NOMO-1 (cell line): ENCODE measurements at regions not wholly inside any gene's neighbourhood (a gene's known extent, or its start where the extent isn't known, plus 50 kb on each side); places are given as distances from the start of the nearest gene placed in this dataset.

Experiments used
- DNase-seq, 2 experiments: peaks; one replicate each; lab custom pipeline; 2025; ENCODE audit not compliant: unreplicated experiment in 2 of 2; lab: John Stamatoyannopoulos, UW

GRCh38 chr2:65722028-65722778, 289.8 kb upstream of the SPRED2 start:
- DNase-seq, result no peak

DNA sequence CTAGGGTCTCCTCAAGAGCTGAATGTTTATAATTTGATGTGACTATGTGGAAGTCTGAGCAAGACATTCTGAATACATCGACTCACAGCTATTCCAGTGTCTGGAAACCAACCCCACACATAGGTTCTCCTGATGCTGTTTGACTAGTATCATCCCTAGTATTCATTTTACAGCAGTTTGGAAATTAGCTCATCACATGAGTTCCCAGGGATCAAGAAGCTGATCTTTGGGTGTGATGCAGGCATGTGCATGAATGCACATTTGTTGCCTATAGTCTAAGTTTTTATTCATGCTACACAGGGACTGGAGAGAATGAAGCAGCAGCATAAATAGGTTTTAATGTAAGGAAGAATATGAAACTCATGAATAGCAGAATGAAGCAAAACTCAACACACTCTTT, 284.3 kb upstream of the SPRED2 start:
- DNase-seq, result no peak

DNA sequence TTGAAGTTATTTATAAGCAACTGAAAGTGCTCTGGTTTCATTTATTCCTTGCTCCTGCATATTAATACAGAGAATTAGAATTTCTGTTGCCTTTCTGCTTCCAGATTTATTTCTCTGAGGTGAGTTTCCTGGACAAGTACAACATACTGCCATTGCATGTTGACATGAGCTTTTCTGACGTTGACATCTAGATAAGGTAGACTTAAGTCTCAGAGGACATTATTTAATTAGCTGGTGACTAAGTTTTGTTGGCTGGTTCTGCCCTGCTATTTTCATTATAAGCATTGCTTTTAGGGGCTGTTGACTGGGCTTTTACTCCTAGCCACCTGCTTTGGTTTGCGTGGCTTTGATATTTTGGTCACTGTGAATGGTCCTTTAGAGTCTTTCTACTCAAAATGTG, 282.9 kb upstream of the SPRED2 start:
- DNase-seq, result no peak

DNA sequence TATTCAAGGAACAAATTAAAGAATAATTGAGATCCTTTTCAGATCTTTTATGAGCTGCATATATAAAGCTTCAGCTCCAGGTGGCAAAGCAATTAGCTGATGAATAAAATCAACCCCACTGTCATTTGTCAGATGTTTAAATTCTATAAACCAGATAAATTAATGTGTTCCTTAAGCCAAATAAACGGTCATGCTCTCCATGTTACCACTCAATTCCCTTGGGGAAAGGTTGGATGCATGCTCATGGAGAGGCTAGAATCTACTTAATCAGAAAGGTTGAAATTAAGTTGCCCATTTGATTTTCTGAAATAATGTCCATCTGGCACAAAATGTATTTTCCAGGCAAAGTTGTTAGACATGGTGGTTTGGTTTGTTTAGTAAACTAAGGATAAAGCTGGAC, 282.5 kb upstream of the SPRED2 start:
- DNase-seq, result no peak

DNA sequence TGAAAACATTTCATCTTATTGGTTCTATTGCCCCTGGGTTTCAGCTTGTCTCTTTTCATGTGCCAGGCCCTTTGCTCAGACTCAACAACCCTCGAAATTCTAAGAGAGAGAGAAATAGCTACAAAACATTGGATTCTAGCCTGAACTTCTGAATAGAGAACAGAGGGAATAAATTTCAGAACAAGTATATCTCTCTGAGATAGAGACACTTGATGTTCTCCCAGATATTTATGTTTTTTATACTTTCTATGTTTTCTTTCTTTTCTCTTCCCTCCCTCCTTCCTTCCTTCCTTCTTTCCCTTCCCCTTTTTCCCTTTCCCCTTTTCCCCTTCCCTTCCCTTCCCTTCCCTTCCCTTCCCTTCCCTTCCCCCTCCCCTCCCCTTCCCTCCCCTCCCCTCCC, 279.5 kb upstream of the SPRED2 start:
- DNase-seq, result no peak

DNA sequence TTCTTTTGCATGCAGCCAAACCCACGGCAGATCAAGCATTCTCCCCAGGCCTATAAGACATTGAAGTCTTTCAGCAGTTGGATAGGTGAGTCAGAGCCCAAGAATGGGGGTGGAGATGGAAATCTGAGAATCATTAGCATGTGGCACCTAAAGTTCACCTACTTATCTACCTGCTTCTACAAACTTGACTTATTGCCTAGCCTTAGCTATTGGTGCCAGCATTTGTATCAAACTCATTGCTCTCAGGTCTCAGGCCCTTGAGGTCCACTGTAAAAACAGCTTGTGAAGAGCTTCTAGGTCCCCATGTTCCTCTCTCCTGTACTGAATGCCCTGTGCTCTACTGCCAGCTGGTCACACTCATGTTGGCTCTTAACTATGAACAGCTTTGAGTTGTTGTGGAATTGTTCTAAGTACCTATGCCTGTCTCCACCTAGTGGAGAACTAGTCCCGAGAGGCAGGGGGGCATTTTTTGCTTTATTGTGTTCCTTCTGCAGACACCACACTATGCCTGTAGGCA, 278.4 kb upstream of the SPRED2 start:
- no peak for DNase-seq

DNA sequence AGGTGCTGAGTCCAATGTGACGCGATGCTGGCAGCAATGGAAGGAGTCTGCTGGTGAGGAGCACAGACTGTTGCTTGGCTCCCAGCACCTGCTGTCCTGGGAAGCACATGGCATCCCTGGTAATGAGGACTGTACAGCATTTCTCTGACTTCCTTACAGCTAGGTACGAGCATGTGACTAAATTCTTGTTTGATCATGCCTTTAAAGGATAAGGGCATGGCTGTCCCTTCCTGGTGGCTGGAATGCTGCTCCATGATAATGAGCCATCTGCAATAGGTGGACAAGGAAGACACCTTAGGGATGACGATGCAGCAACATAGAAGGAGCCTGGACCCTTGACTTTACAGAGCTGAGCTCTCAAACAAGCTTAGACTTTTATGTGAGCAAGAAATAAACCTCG, 278.0 kb upstream of the SPRED2 start:
- DNase-seq, result no peak

- no peak for DNase-seq
Observed at GRCh38 chr2:65708086-65708485, 275.7 kb upstream of the SPRED2 start.

DNA sequence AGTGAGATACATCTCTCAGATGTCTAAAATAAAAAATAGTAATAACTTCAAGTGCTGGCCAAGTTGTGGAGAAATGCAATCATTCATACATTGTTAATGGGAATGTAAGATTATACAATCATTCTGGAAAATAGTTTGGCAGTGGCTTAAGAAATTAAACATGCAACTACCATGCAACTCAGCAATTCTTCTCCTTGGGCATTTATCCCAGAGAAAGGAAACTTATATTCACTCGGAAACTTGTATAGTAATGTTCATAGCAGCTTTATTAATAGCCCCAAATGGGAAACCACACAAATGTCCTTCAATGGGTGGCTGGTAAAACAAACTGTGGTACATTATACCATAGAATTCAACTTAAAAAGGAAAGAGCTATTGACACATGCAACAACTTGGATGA, 274.0 kb upstream of the SPRED2 start:
- no peak for DNase-seq

DNA sequence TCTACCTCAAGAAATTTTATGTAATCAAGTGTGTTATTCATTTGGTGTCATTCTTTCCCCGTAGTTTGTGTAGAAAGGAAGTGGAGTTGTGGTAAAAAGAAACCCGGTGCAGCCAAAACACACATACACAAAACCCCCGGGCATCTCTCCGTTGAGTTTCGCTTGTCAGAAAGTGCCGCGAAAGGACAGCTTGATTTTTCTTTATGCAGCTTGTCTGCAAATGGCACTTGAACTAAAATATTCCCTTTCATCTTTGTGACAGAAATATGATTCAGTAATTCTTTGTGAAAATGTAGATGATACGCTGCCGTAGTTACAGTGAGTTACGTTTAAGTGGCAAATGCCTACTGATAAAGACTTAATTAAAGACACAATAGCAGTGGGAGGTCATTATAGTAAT, 268.8 kb upstream of the SPRED2 start:
- DNase-seq, result no peak

GRCh38 chr2:65700720-65701119, 268.3 kb upstream of the SPRED2 start:
- no peak for DNase-seq

GRCh38 chr2:65700004-65700651, 267.7 kb upstream of the SPRED2 start:
- DNase-seq, result no peak

GRCh38 chr2:65691816-65692215, 259.4 kb upstream of the SPRED2 start:
- DNase-seq, result no peak

- DNase-seq, result no peak
Observed at GRCh38 chr2:65688141-65688886, 255.9 kb upstream of the SPRED2 start.

DNA sequence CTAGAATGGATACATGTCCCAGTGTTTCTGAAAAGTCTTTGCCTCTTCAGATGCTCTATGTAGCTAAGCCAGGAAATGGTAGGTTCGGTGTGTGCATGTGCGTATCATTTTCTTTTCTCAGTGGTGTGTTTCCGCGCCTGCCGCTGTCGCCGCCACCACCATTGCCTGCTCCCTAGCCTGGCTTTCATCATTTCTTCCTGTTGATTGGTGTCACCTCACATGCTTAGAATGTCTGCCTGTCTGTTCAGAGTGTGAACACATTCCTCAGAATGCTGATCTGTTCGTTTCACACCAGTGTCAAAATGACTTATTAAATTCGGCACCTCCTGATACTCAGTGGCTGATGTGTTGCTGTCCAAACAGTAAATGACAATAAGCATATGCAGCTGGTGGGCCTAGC, 255.2 kb upstream of the SPRED2 start:
- no peak for DNase-seq

DNA sequence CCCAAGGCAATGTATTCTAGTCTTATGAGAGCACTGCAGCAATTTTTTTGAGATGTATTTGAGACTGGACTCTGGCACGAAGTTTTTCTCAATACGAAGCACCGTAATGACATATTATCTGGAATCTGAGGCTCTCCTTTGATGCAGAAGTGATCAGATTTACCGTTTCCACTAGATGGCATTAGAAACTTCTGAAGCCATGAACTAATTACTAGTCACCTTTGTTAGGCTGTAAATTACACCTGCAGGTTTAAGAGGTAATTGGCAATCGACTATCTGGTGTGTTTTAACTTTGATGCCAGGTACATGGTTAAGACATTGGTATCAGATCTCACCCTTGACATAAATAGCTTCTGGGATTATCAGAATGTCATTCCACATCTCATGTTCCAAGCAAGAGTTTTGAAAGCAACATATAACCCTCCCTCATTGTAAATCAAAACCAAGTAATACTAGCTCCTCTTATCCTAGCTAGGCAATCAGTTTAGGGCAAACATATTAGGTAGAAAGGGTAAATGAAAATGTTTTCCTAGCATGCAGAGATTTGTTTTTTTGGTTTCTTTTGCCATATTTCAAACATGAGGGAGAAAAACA, 254.6 kb upstream of the SPRED2 start:
- no peak for DNase-seq

- no peak for DNase-seq
Observed at GRCh38 chr2:65681503-65681902, 249.1 kb upstream of the SPRED2 start.

- no peak for DNase-seq
Observed at GRCh38 chr2:65678779-65679391, 246.5 kb upstream of the SPRED2 start.

GRCh38 chr2:65675350-65675749, 243.0 kb upstream of the SPRED2 start:
- DNase-seq, result no peak

GRCh38 chr2:65671670-65672242, 239.4 kb upstream of the SPRED2 start:
- DNase-seq, result no peak

DNA sequence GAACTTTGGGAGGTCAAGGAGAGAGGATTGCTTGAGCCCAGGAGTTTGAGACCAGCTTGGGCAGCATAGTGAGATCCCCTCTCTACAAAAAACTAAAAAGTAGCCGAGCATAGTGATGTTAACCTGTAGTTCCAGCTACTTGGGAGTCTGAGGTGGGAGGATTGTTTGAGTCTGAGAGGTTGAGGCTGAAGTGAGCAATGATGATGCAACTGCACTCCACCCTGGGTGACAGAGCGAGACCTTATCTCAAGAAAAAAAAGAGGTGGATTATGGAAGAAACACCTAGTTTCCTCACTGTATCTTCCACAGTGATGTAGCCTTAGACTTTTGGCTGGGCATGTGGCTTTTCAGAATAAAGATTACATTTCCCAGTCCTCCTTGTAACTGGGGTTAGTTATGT, 237.2 kb upstream of the SPRED2 start:
- no peak for DNase-seq
